Sigmoid colon (tissue), 6 donors: ENCODE measurements at regions not wholly inside any gene's neighbourhood (a gene's known extent, or its start where the extent isn't known, plus 50 kb on each side); places are given as distances from the start of the nearest gene placed in this dataset.

Experiments used
- DNase-seq: peaks from one replicate; pipeline ENCODE4 v3.0.0-alpha.2; 2019
- H3K27ac ChIP-seq, 4 donors: fragments of 200-600 bp; sonication (generic); one replicate each; pipeline ENCODE4 v1.5.1; 2016 to 2019; ENCODE audit warnings: mild to moderate bottlenecking in 1 of 4
- H3K27me3 ChIP-seq, 3 donors: fragments of 200-600 bp; sonication (generic); one replicate each; pipeline ENCODE4 v1.5.1; 2019; ENCODE audit warnings: mild to moderate bottlenecking in 1 of 3
- H3K36me3 ChIP-seq, 4 donors: fragments of 200-600 bp; sonication (generic); one replicate each; pipeline ENCODE4 v1.5.1; 2016 to 2019
- H3K4me1 ChIP-seq, 4 donors: fragments of 200-600 bp; sonication (generic); one replicate each; pipeline ENCODE4 v1.5.1; 2017 to 2019
- H3K4me3 ChIP-seq, 4 donors: fragments of 200-600 bp; sonication (generic); one replicate each; pipeline ENCODE4 v1.5.1; 2017 to 2019; ENCODE audit warnings: mild to moderate bottlenecking in 2 of 4, moderate library complexity in 1 of 4
- H3K9me3 ChIP-seq, 4 donors: fragments of 200-600 bp in 3 of 4; sonication (generic) in 3 of 4; one replicate each; pipeline versions ENCODE4 v1.5.1 to v1.6.1; 2013 to 2019
- EP300 ChIP-seq, 4 donors: sonication (generic); formaldehyde crosslinking; IDR thresholded peaks; one replicate each; pipeline ENCODE4 v1.6.1; 2017; ENCODE audit warnings: antibody characterized with exemption in 4 of 4
- POLR2A ChIP-seq, 2 donors: fragments of 450-650 bp; IDR thresholded peaks; one replicate each; pipeline ENCODE4 v1.6.1; 2016; ENCODE audit warnings: antibody characterized with exemption in 2 of 2, mild to moderate bottlenecking in 2 of 2, moderate library complexity in 2 of 2
- POLR2AphosphoS5 ChIP-seq, 4 donors: sonication (generic); formaldehyde crosslinking; IDR thresholded peaks; one replicate each; pipeline ENCODE4 v1.6.1; 2017; ENCODE audit warnings: antibody characterized with exemption in 4 of 4
- WGBS, 2 donors: extraction: QIAGEN DNeasy Blood & Tissue Kit; methylation state at CpG; one replicate each; pipeline ENCODE4 v1.1.7; 2013; 5-methylcytosine and 5-hydroxymethylcytosine counted together
- intact Hi-C: fragments of 100-400 bp; cut with DNase I; formaldehyde crosslinking; loops from one replicate; pipeline ENCODE4 v1.15.1; 2023
- TF ChIP-seq, protein P1 (sequence below), 4 experiments: fragments of 450-650 bp in 3 of 4; fragments of 200-600 bp in 1 of 4; IDR thresholded peaks; one replicate each; pipeline ENCODE4 v1.5.1; 2016 to 2019; ENCODE audit warnings: antibody characterized with exemption in 4 of 4, mild to moderate bottlenecking in 3 of 4, moderate library complexity in 2 of 4
- donor health status: healthy with polysubstance abuse.
- donor health status: healthy.

DNA sequence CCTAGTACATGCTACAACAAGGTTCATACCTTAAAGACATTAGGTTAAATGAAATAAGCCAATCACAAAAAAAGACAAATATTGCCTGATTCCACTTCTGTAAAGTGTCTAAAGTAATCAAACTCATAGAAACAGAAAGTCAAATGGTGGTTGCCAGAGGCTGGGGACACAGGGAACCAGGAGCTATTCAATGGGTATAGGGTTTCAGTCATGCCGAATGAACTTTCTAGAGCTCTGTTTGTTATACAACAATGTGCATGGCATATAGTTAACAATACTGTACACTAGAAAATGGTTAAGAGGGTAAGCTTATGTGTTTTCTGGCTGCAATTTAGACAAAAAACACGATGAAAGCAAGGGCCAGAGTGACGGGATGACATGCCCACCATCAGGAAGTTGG lies 70.8 kb upstream of the EGFLAM start:
- Histone ChIP-seq H3K4me3 (no peak overlapping the region), H3K9me3 (no peaks in the 10 kb centered on the region), H3K27me3 (no peaks in the 10 kb centered on the region), H3K36me3 (no peaks in the 10 kb centered on the region), H3K4me1 (peaks cover 0 to 9% (median 2%) of the 10 kb centered on the region in 4 donors), H3K27ac (no peak overlapping the region)
- no peak for DNase-seq
- TF ChIP-seq POLR2AphosphoS5 (IDR thresholded peaks at IDR 0.05) = no peak
- intact Hi-C loops = no loop called here
- WGBS, 2 donors = 76 to 88% methylated on average over 3 of the region's 3 CpGs

DNA sequence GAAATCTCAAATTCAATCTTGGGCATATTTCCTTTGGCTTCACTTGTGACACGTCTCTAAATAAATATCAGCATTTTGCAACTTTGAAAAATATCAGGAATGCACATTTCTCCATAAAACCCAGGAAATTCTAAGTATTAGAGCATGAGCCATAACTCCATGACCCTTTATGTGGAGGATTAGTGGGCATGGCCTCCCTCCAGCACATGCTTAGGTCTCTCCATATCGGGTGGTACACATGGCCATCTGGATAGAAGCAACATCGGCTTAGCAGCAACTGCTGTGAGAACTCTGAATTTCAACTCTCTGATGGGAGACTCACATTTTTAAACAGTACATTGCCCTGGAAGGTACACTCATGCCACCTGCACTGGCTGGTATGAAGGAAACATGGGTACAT lies 73.7 kb upstream of the EGFLAM start:
- WGBS, 2 donors = 88% methylated on average over 3 of the region's 3 CpGs
- intact Hi-C loops = no loop called here
- H3K27ac ChIP-seq = no peak overlapping the region
- peaks cover 0 to 9% (median 2%) of the 10 kb centered on the region in 4 donors for H3K4me1 ChIP-seq
- DNase-seq = no peak
- no peaks in the 10 kb centered on the region for H3K27me3 ChIP-seq
- H3K36me3 ChIP-seq = no peaks in the 10 kb centered on the region
- H3K4me3 ChIP-seq = no peak overlapping the region
- TF ChIP-seq POLR2AphosphoS5 (IDR thresholded peaks at IDR 0.05) (no peak), EP300 (IDR thresholded peaks at IDR 0.05) (no peak), POLR2A (IDR thresholded peaks at IDR 0.05) (no peak)
- TF ChIP-seq, protein P1, sequence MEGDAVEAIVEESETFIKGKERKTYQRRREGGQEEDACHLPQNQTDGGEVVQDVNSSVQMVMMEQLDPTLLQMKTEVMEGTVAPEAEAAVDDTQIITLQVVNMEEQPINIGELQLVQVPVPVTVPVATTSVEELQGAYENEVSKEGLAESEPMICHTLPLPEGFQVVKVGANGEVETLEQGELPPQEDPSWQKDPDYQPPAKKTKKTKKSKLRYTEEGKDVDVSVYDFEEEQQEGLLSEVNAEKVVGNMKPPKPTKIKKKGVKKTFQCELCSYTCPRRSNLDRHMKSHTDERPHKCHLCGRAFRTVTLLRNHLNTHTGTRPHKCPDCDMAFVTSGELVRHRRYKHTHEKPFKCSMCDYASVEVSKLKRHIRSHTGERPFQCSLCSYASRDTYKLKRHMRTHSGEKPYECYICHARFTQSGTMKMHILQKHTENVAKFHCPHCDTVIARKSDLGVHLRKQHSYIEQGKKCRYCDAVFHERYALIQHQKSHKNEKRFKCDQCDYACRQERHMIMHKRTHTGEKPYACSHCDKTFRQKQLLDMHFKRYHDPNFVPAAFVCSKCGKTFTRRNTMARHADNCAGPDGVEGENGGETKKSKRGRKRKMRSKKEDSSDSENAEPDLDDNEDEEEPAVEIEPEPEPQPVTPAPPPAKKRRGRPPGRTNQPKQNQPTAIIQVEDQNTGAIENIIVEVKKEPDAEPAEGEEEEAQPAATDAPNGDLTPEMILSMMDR (IDR thresholded peaks at IDR 0.05) = no peak
- no peaks in the 10 kb centered on the region for H3K9me3 ChIP-seq

DNA sequence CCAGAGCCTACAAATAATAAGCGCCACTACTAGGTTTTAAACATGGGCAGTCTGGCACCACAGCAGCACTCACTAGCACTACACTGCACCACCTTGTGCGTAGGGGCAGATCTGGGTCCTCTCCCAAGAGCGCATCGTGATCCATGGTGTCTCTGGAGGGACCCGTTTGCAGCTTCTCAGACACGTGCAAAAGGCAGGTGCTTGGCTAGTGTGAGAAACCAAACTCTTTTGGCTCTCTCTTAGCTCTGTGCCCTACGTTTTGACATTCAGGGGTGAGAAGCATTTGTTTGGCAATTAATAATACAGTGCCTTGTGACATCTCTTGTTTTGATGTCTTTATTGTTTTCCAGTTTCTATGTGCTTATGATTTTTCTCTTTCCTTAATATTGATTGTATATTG lies 75.4 kb upstream of the EGFLAM start:
- Histone ChIP-seq H3K36me3 (no peaks in the 10 kb centered on the region), H3K4me3 (no peak overlapping the region), H3K27ac (no peak overlapping the region), H3K9me3 (no peaks in the 10 kb centered on the region), H3K4me1 (no peaks in the 10 kb centered on the region), H3K27me3 (no peaks in the 10 kb centered on the region)
- 84 to 88% methylated on average over 7 of the region's 7 CpGs for WGBS, 2 donors
- no peak for DNase-seq
- intact Hi-C loops = no loop called here
- TF ChIP-seq POLR2A (IDR thresholded peaks at IDR 0.05) = no peak
- no peak for TF ChIP-seq EP300 (IDR thresholded peaks at IDR 0.05)
- TF ChIP-seq, protein P1 (IDR thresholded peaks at IDR 0.05) = no peak
- TF ChIP-seq POLR2AphosphoS5 (IDR thresholded peaks at IDR 0.05) = no peak

DNA sequence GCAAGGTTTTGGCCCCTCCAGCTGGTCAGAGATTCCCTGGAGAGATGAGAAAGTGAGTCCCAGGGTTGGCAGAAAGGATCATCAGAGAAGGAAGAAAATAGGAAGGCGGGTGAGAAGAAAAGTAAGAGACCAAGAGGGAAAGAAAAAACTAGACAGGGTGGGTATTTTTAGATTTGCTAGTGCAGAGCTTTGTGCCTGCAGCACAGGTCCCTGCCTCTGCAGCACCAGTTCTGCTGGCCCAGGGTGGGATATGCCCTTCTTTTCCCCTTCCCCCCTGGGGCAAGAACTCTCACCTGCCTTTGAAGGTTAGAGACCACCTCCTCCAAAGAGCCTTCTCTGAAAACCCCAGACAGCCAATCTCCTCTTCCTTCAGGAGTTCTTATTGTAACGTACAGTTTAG lies 90.3 kb upstream of the EGFLAM start:
- no peak overlapping the region for H3K4me3 ChIP-seq
- WGBS, 2 donors = 65 to 76% methylated on average over 2 of the region's 2 CpGs
- DNase-seq = no peak
- TF ChIP-seq EP300 (IDR thresholded peaks at IDR 0.05) = no peak
- no peak for TF ChIP-seq POLR2A (IDR thresholded peaks at IDR 0.05)
- no peak for TF ChIP-seq POLR2AphosphoS5 (IDR thresholded peaks at IDR 0.05)
- TF ChIP-seq, protein P1 (IDR thresholded peaks at IDR 0.05) = no peak
- peaks cover 0 to 10% (median 2%) of the 10 kb centered on the region in 4 donors for H3K4me1 ChIP-seq
- no peaks in the 10 kb centered on the region for H3K9me3 ChIP-seq
- H3K27ac ChIP-seq = no peak overlapping the region
- H3K27me3 ChIP-seq = no peaks in the 10 kb centered on the region
- no peaks in the 10 kb centered on the region for H3K36me3 ChIP-seq
- intact Hi-C loops = no loop called here

DNA sequence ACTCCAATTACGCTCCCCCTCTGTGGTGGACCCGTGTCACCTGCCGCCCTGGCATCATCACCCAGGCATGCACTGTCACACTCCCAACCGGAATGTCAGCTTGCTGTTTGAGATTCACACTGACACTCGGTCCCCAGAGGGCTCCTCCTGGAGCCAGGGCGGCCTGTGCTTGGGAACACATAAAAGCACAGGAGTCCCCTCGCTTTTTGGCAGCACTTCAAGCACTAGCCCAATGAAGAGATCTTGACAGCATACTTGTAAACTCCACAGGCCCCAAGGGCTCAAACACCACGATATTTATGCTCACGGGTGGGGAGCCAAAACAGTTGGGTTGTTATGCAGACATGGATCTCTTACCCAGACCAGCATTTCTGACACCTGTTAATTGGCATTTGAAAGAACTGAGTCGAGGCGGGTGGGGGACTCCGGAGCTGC lies 90.8 kb upstream of the EGFLAM start:
- Histone ChIP-seq H3K9me3 (no peaks in the 10 kb centered on the region), H3K36me3 (no peaks in the 10 kb centered on the region), H3K4me1 (peaks cover 0 to 10% (median 2%) of the 10 kb centered on the region in 4 donors), H3K27ac (no peak overlapping the region), H3K4me3 (no peak overlapping the region), H3K27me3 (no peaks in the 10 kb centered on the region)
- 55 to 81% methylated on average over 12 of the region's 12 CpGs for WGBS, 2 donors
- intact Hi-C loops = no loop called here
- TF ChIP-seq POLR2AphosphoS5 (IDR thresholded peaks at IDR 0.05) (no peak), POLR2A (IDR thresholded peaks at IDR 0.05) (no peak), EP300 (IDR thresholded peaks at IDR 0.05) (no peak)
- TF ChIP-seq, protein P1 (IDR thresholded peaks at IDR 0.05) = no peak
- DNase-seq = no peak
